Frontal cortex (tissue), 3 donors: ENCODE measurements at regions not wholly inside any gene's neighbourhood (a gene's known extent, or its start where the extent isn't known, plus 50 kb on each side); places are given as distances from the start of the nearest gene placed in this dataset.
"Not testable (repeated sequence)": the region's sequence is repeated elsewhere in the genome, so short reads cannot be mapped to it uniquely, and the experiment has no call there.

Experiments
- DNase-seq, 2 donors: peaks; one replicate each; pipeline ENCODE4 v3.0.0; 2012; ENCODE audit warnings: low spot score in 2 of 2
- FAIRE-seq: peaks from 2 replicates; lab custom pipeline; 2012; peaks lifted over from hg19 to GRCh38; lab: Jason Lieb, UNC
- donor health status: control.
- donor health status: control.
- donor health status: control.

DNA sequence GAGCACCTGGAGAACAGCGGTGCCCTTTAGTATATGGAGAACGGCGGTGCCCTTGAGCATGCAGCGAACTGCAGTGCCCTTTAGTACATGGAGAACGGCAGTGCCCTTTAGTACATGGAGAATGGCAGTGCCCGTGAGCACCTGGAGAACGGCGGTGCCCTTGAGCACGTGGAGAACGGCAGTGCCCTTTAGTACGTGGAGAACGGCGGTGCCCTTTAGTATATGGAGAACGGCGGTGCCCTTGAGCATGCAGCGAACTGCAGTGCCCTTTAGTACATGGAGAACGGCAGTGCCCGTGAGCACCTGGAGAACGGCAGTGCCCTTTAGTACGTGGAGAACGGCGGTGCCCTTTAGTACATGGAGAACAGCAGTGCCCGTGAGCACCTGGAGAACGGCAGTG, 151.8 kb downstream of the DLL1 start:
- DNase-seq, FAIRE-seq: not testable (repeated sequence)

- FAIRE-seq (no peak), DNase-seq (no peak)
Observed at GRCh38 chr6:170137911-170138910, 152.7 kb downstream of the DLL1 start.

DNA sequence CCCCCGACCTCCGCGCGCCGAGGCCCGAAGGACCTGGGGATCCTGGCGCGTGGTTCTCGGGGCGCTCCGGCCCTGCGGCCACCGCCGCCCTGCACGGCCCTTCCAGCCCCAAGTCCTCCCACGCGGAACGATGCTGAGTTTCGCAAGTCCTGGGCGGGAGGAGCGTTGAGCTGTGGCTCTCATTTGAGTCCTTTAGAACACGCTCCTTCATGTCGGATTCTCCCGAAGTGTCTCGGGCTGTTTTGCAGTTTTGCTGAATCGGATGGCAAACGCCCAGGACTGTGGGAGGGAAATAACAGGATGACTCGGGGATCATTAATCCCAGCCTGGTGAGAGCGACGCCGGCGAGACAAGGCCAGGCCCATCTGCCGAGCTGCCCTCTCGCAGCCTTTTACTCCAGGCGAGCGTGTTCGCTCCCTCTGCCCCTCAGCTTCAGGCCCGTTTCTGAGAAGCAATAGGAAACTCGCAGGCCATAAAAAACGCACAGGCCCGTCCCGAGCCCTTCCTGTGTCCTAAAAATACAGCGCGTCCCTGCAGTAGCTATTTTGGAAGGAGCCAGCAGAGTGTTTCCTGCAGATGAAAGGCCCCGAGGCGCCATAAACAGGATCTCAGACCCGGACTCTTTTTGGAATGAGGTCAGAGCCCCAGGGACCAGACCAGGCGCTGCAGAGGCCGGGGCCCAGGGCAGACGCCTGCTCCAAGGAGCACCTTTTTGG, 153.5 kb downstream of the DLL1 start:
- FAIRE-seq: no peak
- DNase-seq: peak in 1 of 2 donors; percentile 47

- FAIRE-seq (no peak), DNase-seq (no peak)
Observed at GRCh38 chr6:170136541-170137175, 154.2 kb downstream of the DLL1 start.

GRCh38 chr6:170135821-170136471, 154.9 kb downstream of the DLL1 start:
- FAIRE-seq (no peak), DNase-seq (no peak)

DNA sequence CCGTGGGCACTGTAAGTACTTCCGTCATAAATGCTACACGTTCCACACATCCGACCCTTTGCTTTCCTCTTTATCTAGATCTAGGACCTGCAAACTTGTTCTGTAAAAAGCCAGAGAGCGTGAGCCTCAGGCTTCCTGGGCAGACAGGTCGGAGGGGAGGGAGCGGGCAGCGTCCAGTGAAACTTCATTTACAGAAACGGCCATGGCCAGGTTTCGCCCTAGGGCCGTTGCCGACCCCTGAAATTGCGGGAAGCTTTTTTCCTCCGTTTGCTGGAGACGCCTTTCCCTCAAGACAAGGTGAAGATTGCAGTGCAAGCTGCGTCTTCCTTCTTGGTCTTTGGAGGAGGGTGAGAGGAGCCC, 155.4 kb downstream of the DLL1 start:
- FAIRE-seq: no peak
- no peak for DNase-seq

DNA sequence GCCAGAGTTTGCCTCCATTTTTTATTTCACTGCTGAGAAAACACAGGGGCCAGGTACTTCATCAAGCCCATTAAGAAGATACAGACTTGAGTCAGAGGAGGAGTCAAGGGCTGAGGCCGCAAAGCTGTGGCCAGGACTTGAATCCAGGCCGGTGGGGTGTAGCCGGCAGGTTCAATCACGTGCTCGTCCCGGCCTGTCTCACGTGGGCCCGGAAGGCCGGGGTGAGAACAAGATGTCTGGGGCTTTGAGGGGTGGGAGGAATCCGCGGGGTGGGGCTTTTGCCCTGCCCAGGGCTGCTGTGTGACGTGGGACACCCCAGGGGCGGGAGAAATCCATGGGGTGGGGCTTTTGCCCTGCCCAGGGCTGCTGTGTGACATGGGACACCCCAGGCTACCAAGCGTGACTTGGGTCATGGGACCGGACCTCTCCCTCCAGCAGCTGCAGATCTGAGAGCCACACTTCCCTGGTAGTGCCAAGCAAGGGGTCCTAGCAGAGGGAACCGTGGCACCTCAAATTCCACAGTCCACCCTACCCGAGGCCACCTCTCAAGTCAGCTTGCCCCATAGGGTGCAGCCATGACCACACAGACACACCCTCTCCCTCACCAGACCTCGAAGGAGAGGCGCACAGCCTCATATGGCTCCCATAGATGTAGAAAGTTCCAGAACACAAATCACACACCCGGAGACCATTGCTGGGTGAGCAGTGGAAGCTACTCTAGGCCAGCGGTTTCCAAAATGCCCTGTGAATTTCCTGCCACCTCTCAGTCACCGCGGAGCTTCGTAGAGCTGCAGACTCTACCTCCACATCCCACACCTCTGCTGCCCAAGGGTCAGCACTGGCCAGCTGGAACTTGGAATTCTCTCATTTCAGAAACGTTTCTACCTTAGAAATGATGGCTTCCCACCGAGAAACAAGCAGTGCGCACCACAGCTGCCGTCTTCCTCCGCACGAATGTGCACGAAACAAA, 156.1 kb downstream of the DLL1 start:
- no peak for DNase-seq
- no peak for FAIRE-seq

- FAIRE-seq: no peak
- no peak for DNase-seq
Observed at GRCh38 chr6:170134031-170134470, 156.8 kb downstream of the DLL1 start.

DNA sequence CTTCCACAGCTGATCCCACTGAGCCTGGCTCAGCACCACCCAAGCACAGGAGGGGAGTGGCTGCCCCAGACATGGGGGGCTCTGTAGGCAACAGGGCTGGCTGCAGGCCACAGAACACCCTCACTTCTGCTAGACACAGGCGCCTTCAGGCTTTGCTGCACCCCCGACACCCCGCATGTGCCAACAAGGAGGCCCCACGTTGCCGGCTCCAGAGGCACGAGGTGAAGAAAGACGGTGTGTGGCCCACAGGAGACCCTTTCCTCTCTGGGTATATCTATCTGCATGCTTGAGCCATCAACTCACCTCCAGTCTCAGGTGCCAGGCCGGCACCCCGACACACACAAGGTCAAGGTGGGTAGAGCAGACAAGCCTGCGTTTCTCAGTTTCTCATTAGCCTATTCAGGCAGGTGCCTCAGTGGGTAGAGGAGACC, 158.3 kb downstream of the DLL1 start:
- FAIRE-seq (no peak), DNase-seq (no peak)

- DNase-seq: no peak
- no peak for FAIRE-seq
Observed at GRCh38 chr6:170132011-170132521, 158.8 kb downstream of the DLL1 start.

DNA sequence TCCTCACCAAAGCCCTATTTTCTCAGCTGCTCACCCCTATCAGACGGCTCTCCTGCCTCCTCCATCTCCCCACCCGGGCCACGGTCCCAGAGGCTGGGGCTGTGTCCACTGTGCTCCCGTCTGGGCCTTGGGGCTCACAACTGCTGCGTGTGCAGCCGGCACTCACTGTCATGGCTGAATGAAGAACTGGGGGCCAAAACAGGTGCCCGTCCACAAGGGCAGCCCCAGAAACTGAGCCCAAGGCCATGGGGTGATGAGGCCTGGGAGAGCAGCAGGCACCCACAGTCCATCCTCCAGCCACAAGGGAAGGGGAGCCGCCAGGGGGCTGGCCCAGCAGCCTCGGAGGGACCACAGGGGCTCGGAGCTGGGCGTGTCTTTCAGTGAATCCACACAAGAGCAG, 159.5 kb downstream of the DLL1 start:
- no peak for DNase-seq
- no peak for FAIRE-seq

- no peak for FAIRE-seq
- DNase-seq: no peak
Observed at GRCh38 chr6:170130771-170131241, 160.1 kb downstream of the DLL1 start.

DNA sequence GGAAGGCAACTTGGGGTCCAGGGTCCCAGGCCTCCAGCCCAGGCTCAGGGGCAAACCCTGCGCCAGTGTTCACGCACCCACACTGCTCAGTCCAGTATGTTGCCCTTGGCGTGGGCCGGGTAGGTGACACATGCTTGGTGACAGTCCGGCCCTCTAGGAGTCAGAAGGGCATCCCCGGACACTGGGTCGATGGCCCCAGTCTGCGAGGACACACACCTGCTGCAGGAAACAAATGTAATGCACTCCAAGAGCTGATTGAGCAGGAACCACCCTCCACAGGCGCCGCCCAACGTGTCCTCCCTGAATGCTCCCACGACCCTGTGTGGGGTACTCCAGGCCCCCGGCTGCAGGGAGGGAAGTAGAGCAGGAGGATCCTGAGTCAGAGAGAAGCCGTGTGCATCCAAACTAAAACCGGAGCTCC, 160.7 kb downstream of the DLL1 start:
- FAIRE-seq: no peak
- no peak for DNase-seq

GRCh38 chr6:170129691-170130171, 161.1 kb downstream of the DLL1 start:
- DNase-seq: peak; percentile 54 to 81
- FAIRE-seq: no peak

- DNase-seq: no peak
- no peak for FAIRE-seq
Observed at GRCh38 chr6:170128811-170129681, 161.8 kb downstream of the DLL1 start.

GRCh38 chr6:170128346-170128745, 162.5 kb downstream of the DLL1 start:
- DNase-seq: no peak
- no peak for FAIRE-seq

GRCh38 chr6:170127151-170127550, 163.7 kb downstream of the DLL1 start:
- DNase-seq (no peak), FAIRE-seq (no peak)
